Fibroblast of mammary gland (primary cell): ENCODE measurements at regions not wholly inside any gene's neighbourhood (a gene's known extent, or its start where the extent isn't known, plus 50 kb on each side); places are given as distances from the start of the nearest gene placed in this dataset.

ENCODE experiments used
- DNase-seq: peaks from one replicate; pipeline ENCODE4 v3.0.0-alpha.2; 2010; ENCODE audit warnings: low read depth
- H3K4me3 ChIP-seq: 2 replicates; pipeline ENCODE4 v1.5.1; 2011; ENCODE audit warnings: low read depth, mild to moderate bottlenecking, low read length, moderate library complexity; ENCODE audit not compliant: control insufficient read depth
- CTCF ChIP-seq: conservative IDR thresholded peaks from 2 replicates; pipeline ENCODE4 v1.5.1; 2011; ENCODE audit warnings: low read depth, low read length, inconsistent platforms; ENCODE audit not compliant: control insufficient read depth, insufficient read depth

DNA sequence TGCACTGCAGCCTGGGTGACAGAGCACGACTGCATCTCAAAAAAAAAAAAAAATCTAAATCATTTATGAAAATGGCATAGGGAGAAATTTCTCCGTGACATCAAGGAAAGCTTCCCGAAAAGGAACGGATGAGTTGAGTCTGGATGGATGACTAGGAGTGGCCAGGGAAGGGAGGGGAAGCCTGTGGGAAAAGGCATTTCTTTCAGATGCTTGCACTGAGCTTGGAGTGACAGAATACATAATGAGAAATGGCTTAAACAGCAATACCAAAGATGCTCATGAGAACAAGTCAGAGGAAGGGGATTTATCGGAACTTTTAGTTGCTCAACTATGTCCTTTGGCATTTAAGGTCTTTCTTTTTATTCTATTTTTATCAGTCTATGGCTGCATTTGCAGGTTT is 1369.2 kb upstream of the TMEM132C start:
- no peak for DNase-seq
- H3K4me3 ChIP-seq: no peak overlapping the region
- no peak for TF ChIP-seq CTCF

GRCh38 chr12:126898562-126898961 is 1368.4 kb upstream of the TMEM132C start:
- TF ChIP-seq CTCF: no peak
- DNase-seq: no peak
- H3K4me3 ChIP-seq: no peak overlapping the region

GRCh38 chr12:126899926-126900792 is 1366.8 kb upstream of the TMEM132C start:
- DNase-seq: no peak
- no peak for TF ChIP-seq CTCF
- H3K4me3 ChIP-seq: no peak overlapping the region

DNA sequence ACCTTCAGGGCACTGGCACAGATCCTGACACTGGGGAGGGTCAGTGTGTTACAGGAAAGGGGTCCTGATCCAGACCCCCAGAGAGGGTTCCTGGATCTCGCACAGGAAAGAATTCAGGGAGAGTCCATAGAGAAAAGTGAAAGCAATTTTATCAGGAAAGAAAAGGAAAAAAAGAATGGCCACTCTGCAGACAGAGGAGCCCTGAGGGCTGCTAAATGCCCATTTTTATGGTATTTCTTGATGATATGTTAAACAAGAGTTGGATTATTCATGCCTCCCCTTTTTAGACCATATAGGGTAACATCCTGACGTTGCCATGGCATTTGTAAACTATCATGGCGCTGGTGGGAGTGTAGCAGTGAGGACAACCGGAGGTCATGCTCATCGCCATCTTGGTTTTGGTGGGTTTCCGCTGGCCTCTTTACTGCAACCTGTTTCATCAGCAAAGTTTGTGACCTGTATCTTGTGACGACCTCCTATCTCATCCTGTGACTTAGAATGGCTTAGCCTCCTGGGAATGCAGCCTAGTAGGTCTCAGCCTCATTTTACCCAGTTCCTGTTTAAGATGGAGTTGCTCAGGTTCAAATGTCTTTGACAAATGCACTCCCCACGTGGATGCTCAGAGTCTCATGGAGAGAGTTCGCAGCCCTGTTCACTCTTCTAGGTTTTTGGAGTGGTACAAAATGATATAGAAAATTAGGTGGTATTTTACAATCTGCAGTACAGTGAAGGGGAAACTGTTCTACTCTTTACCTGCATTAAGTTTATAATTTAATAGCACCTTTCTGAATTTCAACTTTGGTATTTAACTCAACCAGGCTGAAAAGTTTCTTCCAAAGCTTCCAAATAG is 1363.7 kb upstream of the TMEM132C start:
- H3K4me3 ChIP-seq: no peak overlapping the region
- no peak for DNase-seq
- no peak for TF ChIP-seq CTCF

DNA sequence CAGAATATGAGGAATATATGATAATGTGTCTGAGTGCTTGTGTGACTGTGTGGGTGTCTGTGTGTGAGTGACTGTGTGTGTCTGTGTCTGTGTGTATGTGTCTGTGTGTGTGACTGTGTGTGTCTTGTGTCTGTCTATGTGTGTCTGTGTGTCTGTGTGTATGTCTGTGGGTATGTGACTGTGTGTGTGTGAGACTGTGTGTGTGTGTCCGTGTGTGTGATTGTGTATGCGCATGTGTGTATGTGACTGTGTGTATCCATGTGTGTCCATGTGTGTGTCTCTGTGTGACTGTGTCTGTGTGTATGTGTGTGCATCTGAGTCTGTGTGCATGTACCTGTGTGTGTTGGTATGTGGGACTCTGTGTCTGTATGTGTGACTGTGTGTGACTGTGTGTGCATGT is 1361.2 kb upstream of the TMEM132C start:
- no peak for TF ChIP-seq CTCF
- no peak for DNase-seq
- no peak overlapping the region for H3K4me3 ChIP-seq

- DNase-seq: no peak
- no peak for TF ChIP-seq CTCF
- H3K4me3 ChIP-seq: no peak overlapping the region
Measured at GRCh38 chr12:126907900-126908764, 1358.8 kb upstream of the TMEM132C start.
